Parathyroid adenoma (tissue), 2 donors: ENCODE measurements at regions not wholly inside any gene's neighbourhood (a gene's known extent, or its start where the extent isn't known, plus 50 kb on each side); places are given as distances from the start of the nearest gene placed in this dataset.
A peak's percentile ranks its signal among the peaks of the same experiment; 100 is the strongest.

Experiments
- H2AFZ ChIP-seq: fragments of 300-600 bp; sonication (generic); one replicate; pipeline ENCODE4 v1.7.0; 2017; ENCODE audit warnings: antibody characterized with exemption, mild to moderate bottlenecking
- H3K27ac ChIP-seq: fragments of 300-600 bp; sonication (generic); one replicate; pipeline ENCODE4 v1.7.0; 2017
- H3K27me3 ChIP-seq: fragments of 300-600 bp; sonication (generic); one replicate; pipeline ENCODE4 v1.7.0; 2017; ENCODE audit warnings: low read length; ENCODE audit not compliant: control insufficient read depth, insufficient read depth
- H3K36me3 ChIP-seq: fragments of 300-600 bp; sonication (generic); one replicate; pipeline ENCODE4 v1.7.0; 2017; ENCODE audit warnings: low read length; ENCODE audit not compliant: control insufficient read depth, insufficient read depth
- H3K4me1 ChIP-seq: fragments of 300-600 bp; sonication (generic); one replicate; pipeline ENCODE4 v1.7.0; 2017; ENCODE audit warnings: control low read depth
- H3K4me2 ChIP-seq: fragments of 300-600 bp; sonication (generic); one replicate; pipeline ENCODE4 v1.7.0; 2017; ENCODE audit warnings: low read length
- H3K4me3 ChIP-seq: fragments of 300-600 bp; sonication (generic); one replicate; pipeline ENCODE4 v1.7.0; 2017; ENCODE audit warnings: low read depth, low read length
- H3K79me2 ChIP-seq: fragments of 300-600 bp; sonication (generic); one replicate; pipeline ENCODE4 v1.7.0; 2017; ENCODE audit warnings: control low read depth
- H3K9ac ChIP-seq: fragments of 300-600 bp; sonication (generic); one replicate; pipeline ENCODE4 v1.7.0; 2017; ENCODE audit warnings: mild to moderate bottlenecking
- H3K9me3 ChIP-seq: fragments of 300-600 bp; sonication (generic); one replicate; pipeline ENCODE4 v1.7.0; 2017; ENCODE audit warnings: low read length; ENCODE audit not compliant: control insufficient read depth
- TF ChIP-seq, protein P1 (sequence below): fragments of 300-600 bp; sonication (generic); IDR thresholded peaks from one replicate; pipeline ENCODE4 v1.7.0; 2017; ENCODE audit warnings: antibody characterized with exemption, mild to moderate bottlenecking
- donor health status: primary hyperparathyroidism.

DNA sequence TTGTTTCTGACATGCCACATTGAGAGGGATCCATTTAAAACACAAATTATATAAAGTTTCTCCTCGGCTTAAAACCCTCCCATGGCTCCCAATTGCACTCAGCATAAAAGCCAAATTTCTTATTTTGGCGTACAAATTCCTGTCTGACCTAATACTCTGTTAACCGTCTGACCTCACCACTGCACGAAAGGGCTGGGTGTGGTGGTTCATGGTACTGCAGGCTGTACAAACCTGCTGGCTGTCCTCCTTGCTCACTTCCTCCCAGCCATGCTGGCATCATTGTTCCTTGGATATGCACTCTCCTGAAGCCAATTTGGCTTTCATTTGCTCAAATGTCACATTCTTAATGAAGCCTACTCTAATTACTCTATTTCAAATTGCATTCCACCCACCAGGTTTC lies 301.6 kb upstream of the C16orf82 start:
- no peaks in the 10 kb centered on the region for H3K36me3 ChIP-seq
- H3K4me3 ChIP-seq, result no peak overlapping the region
- H3K27me3 ChIP-seq, result no peaks in the 10 kb centered on the region
- H3K4me2 ChIP-seq, result no peak overlapping the region
- H2AFZ ChIP-seq, result no peak overlapping the region
- no peak overlapping the region for H3K27ac ChIP-seq
- no peaks in the 10 kb centered on the region for H3K9me3 ChIP-seq
- H3K9ac ChIP-seq, result no peak overlapping the region
- TF ChIP-seq, protein P1, sequence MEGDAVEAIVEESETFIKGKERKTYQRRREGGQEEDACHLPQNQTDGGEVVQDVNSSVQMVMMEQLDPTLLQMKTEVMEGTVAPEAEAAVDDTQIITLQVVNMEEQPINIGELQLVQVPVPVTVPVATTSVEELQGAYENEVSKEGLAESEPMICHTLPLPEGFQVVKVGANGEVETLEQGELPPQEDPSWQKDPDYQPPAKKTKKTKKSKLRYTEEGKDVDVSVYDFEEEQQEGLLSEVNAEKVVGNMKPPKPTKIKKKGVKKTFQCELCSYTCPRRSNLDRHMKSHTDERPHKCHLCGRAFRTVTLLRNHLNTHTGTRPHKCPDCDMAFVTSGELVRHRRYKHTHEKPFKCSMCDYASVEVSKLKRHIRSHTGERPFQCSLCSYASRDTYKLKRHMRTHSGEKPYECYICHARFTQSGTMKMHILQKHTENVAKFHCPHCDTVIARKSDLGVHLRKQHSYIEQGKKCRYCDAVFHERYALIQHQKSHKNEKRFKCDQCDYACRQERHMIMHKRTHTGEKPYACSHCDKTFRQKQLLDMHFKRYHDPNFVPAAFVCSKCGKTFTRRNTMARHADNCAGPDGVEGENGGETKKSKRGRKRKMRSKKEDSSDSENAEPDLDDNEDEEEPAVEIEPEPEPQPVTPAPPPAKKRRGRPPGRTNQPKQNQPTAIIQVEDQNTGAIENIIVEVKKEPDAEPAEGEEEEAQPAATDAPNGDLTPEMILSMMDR, result peak; percentile 20
- H3K79me2 ChIP-seq, result no peaks in the 10 kb centered on the region
- H3K4me1 ChIP-seq, result no peaks in the 10 kb centered on the region

DNA sequence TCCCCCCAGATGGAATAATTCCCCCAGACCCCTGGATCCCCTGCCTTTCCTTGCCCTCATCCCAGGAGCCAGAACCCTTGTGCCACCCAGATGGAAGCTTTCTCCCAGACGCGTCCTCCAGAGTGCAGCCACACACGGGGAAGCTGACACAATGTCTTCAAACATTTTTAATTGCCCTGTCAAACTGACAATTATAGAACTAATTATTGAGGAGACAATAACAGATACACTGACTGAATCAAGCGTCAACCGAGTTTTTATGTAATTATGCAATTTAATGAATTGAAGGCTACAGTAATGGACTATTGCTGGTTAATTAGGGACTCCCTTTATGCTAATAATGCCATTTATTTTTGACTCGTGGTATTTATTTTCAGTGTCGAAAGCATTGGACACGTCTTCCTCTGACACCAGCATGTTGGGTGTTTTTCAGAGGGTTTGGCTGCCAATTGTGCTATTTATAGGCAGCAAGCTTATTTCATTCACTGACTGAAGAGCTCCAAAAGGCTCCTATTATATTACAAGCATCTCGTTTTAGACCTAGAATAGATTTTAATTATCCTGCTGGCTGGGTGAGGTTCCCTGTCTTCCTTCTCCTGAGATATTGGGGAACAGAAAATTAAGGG lies 298.2 kb upstream of the C16orf82 start:
- Histone ChIP-seq H3K9me3 (no peaks in the 10 kb centered on the region), H3K4me2 (no peak overlapping the region), H3K27me3 (no peaks in the 10 kb centered on the region), H3K9ac (no peak overlapping the region), H2AFZ (no peak overlapping the region), H3K79me2 (no peaks in the 10 kb centered on the region), H3K4me3 (no peak overlapping the region), H3K4me1 (no peaks in the 10 kb centered on the region), H3K27ac (no peak overlapping the region), H3K36me3 (no peaks in the 10 kb centered on the region)
- TF ChIP-seq, protein P1, result no peak

DNA sequence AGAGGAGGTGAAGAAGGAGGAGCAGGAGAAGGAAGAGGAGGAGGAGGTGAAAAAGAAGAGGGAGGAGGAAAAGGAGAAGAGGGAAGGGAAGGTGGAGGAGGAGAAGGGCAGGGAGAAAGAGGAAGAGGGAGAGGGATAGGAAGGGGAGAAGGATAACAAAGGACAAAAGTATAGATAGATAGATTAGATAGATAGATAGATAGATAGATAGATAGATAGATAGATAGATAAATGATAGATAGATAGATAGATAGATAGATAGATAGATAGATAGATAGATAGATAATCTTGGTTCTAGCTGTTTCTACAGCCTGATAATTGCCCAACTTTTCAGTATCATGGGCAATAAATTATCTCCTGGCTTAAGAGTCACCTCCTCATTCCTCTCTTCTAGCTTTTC lies 296.2 kb upstream of the C16orf82 start:
- no peaks in the 10 kb centered on the region for H3K79me2 ChIP-seq
- H3K4me3 ChIP-seq, result no peak overlapping the region
- H3K9ac ChIP-seq, result no peak overlapping the region
- H2AFZ ChIP-seq, result no peak overlapping the region
- no peak overlapping the region for H3K27ac ChIP-seq
- no peaks in the 10 kb centered on the region for H3K9me3 ChIP-seq
- no peaks in the 10 kb centered on the region for H3K4me1 ChIP-seq
- no peak overlapping the region for H3K4me2 ChIP-seq
- H3K27me3 ChIP-seq, result no peaks in the 10 kb centered on the region
- TF ChIP-seq, protein P1, result no peak
- H3K36me3 ChIP-seq, result no peaks in the 10 kb centered on the region

DNA sequence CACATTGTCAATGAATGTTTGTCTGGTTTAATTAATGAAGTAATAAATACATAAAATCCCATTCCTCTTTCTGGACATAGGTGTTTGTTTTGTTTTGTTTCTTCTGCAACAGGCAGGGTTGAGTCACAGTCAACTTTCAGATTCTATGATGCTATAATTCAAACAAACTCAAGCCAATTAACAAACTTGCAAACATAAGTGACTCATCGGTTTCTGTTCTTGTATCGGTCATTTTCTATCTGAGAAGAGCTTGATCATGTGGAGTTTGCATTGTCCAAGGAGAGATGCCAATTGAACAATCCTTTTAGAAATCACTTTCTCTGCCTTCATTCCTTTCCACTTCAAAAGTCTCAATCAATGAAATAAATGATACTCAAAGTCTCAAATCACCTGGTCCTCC lies 294.2 kb upstream of the C16orf82 start:
- H3K27me3 ChIP-seq, result no peaks in the 10 kb centered on the region
- no peaks in the 10 kb centered on the region for H3K36me3 ChIP-seq
- H3K9me3 ChIP-seq, result no peaks in the 10 kb centered on the region
- H3K4me2 ChIP-seq, result no peak overlapping the region
- no peaks in the 10 kb centered on the region for H3K4me1 ChIP-seq
- H2AFZ ChIP-seq, result no peak overlapping the region
- TF ChIP-seq, protein P1, result no peak
- no peaks in the 10 kb centered on the region for H3K79me2 ChIP-seq
- no peak overlapping the region for H3K9ac ChIP-seq
- H3K27ac ChIP-seq, result no peak overlapping the region
- no peak overlapping the region for H3K4me3 ChIP-seq

DNA sequence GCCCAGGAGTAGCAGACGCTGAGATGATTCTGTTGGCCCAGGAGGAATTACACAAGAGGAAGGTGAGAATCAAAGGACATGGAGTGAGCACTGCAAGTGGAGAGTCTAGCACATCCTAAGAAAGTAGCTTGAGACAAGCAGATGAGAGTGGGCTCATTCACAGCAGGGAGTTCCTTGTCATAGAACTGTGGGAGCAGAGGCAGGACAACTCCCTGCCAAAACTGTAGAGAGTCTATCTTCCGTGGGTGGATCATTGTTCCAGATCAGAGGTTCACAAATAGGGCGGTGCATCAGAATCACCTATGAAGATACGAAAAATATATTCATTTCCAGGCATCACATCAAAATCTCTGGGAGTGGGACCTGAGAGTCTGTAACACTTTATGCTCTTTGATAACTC lies 288.9 kb upstream of the C16orf82 start:
- Histone ChIP-seq H3K9ac (no peak overlapping the region), H3K27me3 (no peaks in the 10 kb centered on the region), H3K36me3 (no peaks in the 10 kb centered on the region), H3K4me3 (no peak overlapping the region), H3K79me2 (no peaks in the 10 kb centered on the region), H3K27ac (no peak overlapping the region), H3K9me3 (no peaks in the 10 kb centered on the region), H3K4me1 (no peaks in the 10 kb centered on the region), H3K4me2 (no peak overlapping the region), H2AFZ (no peak overlapping the region)
- TF ChIP-seq, protein P1, result no peak
